8988T (cell line): ENCODE measurements at regions not wholly inside any gene's neighbourhood (a gene's known extent, or its start where the extent isn't known, plus 50 kb on each side); places are given as distances from the start of the nearest gene placed in this dataset.
"Not testable (repeated sequence)": the region's sequence is repeated elsewhere in the genome, so short reads cannot be mapped to it uniquely, and the experiment has no call there.

Experiments
- DNase-seq: peaks from one replicate; pipeline ENCODE4 v3.0.0; 2011

- no peak for DNase-seq
Observed at GRCh38 chr13:111064661-111065060, 50.4 kb upstream of the ARHGEF7 start.

- DNase-seq, result no peak
Observed at GRCh38 chr13:111062966-111063365, 52.1 kb upstream of the ARHGEF7 start.

- no peak for DNase-seq
Observed at GRCh38 chr13:111062305-111062704, 52.8 kb upstream of the ARHGEF7 start.

- DNase-seq, result no peak
Observed at GRCh38 chr13:111061358-111062045, 53.6 kb upstream of the ARHGEF7 start.

GRCh38 chr13:111060237-111060919 is 54.7 kb upstream of the ARHGEF7 start:
- DNase-seq, result no peak

- DNase-seq, result no peak
Observed at GRCh38 chr13:111058796-111059506, 56.2 kb upstream of the ARHGEF7 start.

- DNase-seq, result not testable (repeated sequence)
Observed at GRCh38 chr13:111058339-111058738, 56.8 kb upstream of the ARHGEF7 start.

- DNase-seq, result not testable (repeated sequence)
Observed at GRCh38 chr13:111051726-111052232, 63.3 kb upstream of the ARHGEF7 start.

- DNase-seq, result no peak
Observed at GRCh38 chr13:111051041-111051725, 63.9 kb upstream of the ARHGEF7 start.

GRCh38 chr13:111050539-111050879 is 64.6 kb upstream of the ARHGEF7 start:
- DNase-seq, result no peak

- DNase-seq, result no peak
Observed at GRCh38 chr13:111049791-111050538, 65.1 kb upstream of the ARHGEF7 start.

- DNase-seq, result no peak
Observed at GRCh38 chr13:111048387-111048786, 66.7 kb upstream of the ARHGEF7 start.

- no peak for DNase-seq
Observed at GRCh38 chr13:111047326-111047725, 67.8 kb upstream of the ARHGEF7 start.

GRCh38 chr13:111046590-111047141 is 68.4 kb upstream of the ARHGEF7 start:
- DNase-seq, result no peak

- DNase-seq, result no peak
Observed at GRCh38 chr13:111045170-111045569, 69.9 kb upstream of the ARHGEF7 start.

GRCh38 chr13:111044087-111044830 is 70.9 kb upstream of the ARHGEF7 start:
- DNase-seq, result no peak

- DNase-seq, result no peak
Observed at GRCh38 chr13:111043575-111043982, 71.5 kb upstream of the ARHGEF7 start.

- no peak for DNase-seq
Observed at GRCh38 chr13:111042661-111043226, 72.4 kb upstream of the ARHGEF7 start.

GRCh38 chr13:111040830-111041229 is 74.3 kb upstream of the ARHGEF7 start:
- no peak for DNase-seq

- no peak for DNase-seq
Observed at GRCh38 chr13:111039735-111040134, 75.4 kb upstream of the ARHGEF7 start.

- no peak for DNase-seq
Observed at GRCh38 chr13:111038887-111039286, 76.2 kb upstream of the ARHGEF7 start.
